ENCODE measurements at regions not wholly inside any gene's neighbourhood (a gene's known extent, or its start where the extent isn't known, plus 50 kb on each side); places are given as distances from the start of the nearest gene placed in this dataset.
"Not testable (repeated sequence)": the region's sequence is repeated elsewhere in the genome, so short reads cannot be mapped to it uniquely, and the experiment has no call there.

DNA sequence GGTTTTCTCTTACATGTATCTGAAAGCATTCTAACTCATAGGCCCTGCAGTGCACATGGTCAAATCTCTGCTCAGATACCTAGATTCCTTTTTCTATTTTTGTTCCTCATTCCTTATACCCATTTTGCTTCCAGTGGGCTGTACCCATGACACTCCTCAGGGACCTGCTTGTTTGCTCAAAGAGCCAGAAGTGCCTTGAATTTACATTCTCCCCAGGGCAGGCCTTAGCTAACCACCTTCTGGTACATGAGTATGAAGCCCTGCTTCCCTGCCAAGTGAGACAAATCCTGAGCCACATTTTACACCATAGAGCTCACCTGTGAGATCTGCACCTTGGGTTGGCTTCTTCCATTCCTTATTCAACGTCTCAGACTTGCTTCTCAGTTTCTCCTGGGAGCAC is 326.6 kb upstream of the SASH1 start:
- Histone ChIP-seq H3K27me3 (replicated peaks; ENCODE audit: control insufficient read depth, insufficient read depth, low read length) (no peaks in the 10 kb centered on the region), H3K36me3 (ENCODE audit: control insufficient read depth, insufficient read depth, low read length, severe bottlenecking) (no peaks in the 10 kb centered on the region), H3K4me3 (ENCODE audit: low read length) (no peak overlapping the region), H3K9me3 (ENCODE audit: control insufficient read depth, low read length) (peaks cover under 1% of the 10 kb centered on the region), H3K9ac (ENCODE audit: low read length) (no peak overlapping the region), H3K4me1 (ENCODE audit: control insufficient read depth, insufficient read depth, low read length) (no peaks in the 10 kb centered on the region)
- no peak for DNase-seq (ENCODE audit: low read depth)

DNA sequence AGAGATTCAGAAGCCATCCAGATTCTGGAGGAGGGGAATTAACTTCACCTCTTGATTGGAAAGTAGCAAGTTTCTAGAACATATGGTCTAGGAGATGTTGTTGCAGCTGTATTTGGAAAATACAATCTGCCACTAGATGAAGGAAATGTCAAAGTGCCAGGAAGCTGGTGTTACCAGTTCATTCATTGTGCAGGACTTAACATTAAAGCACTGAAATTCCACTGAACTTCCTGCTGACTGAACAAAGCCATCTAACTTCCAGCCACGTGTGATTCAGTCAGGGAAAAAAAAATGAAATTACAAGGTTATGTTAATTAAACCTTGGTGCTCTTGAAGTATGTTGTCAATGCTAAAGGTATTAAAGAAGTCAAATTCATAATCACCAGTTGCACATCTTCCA is 321.5 kb upstream of the SASH1 start:
- no peaks in the 10 kb centered on the region for H3K9me3 ChIP-seq (ENCODE audit: control insufficient read depth, low read length)
- no peaks in the 10 kb centered on the region for H3K4me1 ChIP-seq (ENCODE audit: control insufficient read depth, insufficient read depth, low read length)
- DNase-seq (ENCODE audit: low read depth) = no peak
- H3K36me3 ChIP-seq (ENCODE audit: control insufficient read depth, insufficient read depth, low read length, severe bottlenecking) = no peaks in the 10 kb centered on the region
- H3K9ac ChIP-seq (ENCODE audit: low read length) = no peak overlapping the region
- H3K27me3 ChIP-seq (replicated peaks; ENCODE audit: control insufficient read depth, insufficient read depth, low read length) = no peaks in the 10 kb centered on the region
- H3K4me3 ChIP-seq (ENCODE audit: low read length) = no peak overlapping the region

DNA sequence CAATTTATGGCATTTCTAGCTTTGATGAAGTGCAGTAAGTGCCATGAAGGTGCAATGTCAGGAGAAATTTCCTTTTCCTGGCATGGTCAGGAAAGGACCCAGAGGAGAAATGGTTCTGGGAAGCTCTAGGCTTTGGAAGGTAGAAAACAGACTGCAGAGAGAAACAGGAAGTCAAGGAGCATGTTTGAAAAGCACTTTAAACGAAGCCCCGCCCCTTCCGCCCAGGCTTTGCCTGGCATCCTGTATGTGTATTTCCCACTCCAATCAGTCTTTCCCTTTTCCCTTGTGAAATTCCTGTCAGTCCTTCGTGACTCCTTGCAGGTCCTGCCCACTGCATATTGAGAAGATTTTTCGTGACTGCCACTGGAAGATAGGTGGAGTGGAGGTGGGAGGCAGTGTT is 320.9 kb upstream of the SASH1 start:
- Histone ChIP-seq H3K36me3 (ENCODE audit: control insufficient read depth, insufficient read depth, low read length, severe bottlenecking) (no peaks in the 10 kb centered on the region), H3K4me1 (ENCODE audit: control insufficient read depth, insufficient read depth, low read length) (no peaks in the 10 kb centered on the region), H3K9ac (ENCODE audit: low read length) (no peak overlapping the region), H3K27me3 (replicated peaks; ENCODE audit: control insufficient read depth, insufficient read depth, low read length) (no peaks in the 10 kb centered on the region), H3K4me3 (ENCODE audit: low read length) (no peak overlapping the region), H3K9me3 (ENCODE audit: control insufficient read depth, low read length) (no peaks in the 10 kb centered on the region)
- DNase-seq (ENCODE audit: low read depth) = no peak

DNA sequence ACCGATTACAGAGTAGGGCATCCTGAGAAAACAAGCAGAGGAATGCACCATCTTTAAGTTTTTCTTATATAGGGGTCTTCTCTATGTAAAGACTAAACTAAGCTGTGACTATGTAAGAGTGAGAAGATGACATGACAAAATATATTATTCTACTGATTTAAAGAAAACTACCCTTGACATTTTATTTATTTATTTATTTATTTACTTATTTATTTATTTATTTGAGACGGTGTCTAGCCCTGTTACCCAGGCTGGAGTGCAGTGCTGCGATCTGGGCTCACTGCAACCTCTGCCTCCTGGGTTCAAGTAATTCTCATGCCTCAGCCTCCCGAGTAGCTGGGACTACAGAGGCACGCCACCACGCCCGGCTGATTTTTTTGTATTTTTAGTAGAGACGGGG is 320.4 kb upstream of the SASH1 start:
- H3K27me3 ChIP-seq (replicated peaks; ENCODE audit: control insufficient read depth, insufficient read depth, low read length); H3K36me3 ChIP-seq (ENCODE audit: control insufficient read depth, insufficient read depth, low read length, severe bottlenecking); H3K9me3 ChIP-seq (ENCODE audit: control insufficient read depth, low read length); H3K4me3 ChIP-seq (ENCODE audit: low read length); H3K9ac ChIP-seq (ENCODE audit: low read length); DNase-seq (ENCODE audit: low read depth); H3K4me1 ChIP-seq (ENCODE audit: control insufficient read depth, insufficient read depth, low read length): not testable (repeated sequence)

DNA sequence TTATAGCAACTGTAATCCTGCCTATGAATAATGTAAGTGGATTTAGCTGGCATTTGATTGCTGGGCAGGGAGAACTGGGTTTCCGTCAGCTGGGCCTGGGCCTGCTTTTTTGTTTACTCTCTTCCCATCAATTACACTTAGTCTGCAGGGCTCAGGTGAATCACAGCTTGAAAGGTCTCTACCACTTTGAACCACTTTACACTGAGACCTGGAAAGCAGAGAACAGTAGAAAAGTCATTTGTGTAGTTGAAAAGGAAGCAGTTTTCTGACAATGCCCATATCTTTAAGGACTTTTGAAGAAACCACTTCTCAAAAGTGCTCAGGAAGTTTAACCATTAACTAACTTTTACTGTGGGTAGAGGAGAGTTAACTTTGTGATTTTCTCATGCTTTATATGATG is 315.4 kb upstream of the SASH1 start:
- H3K9me3 ChIP-seq (ENCODE audit: control insufficient read depth, low read length) = no peaks in the 10 kb centered on the region
- DNase-seq (ENCODE audit: low read depth) = no peak
- H3K9ac ChIP-seq (ENCODE audit: low read length) = no peak overlapping the region
- no peaks in the 10 kb centered on the region for H3K27me3 ChIP-seq (replicated peaks; ENCODE audit: control insufficient read depth, insufficient read depth, low read length)
- H3K4me3 ChIP-seq (ENCODE audit: low read length) = no peak overlapping the region
- no peaks in the 10 kb centered on the region for H3K36me3 ChIP-seq (ENCODE audit: control insufficient read depth, insufficient read depth, low read length, severe bottlenecking)
- no peaks in the 10 kb centered on the region for H3K4me1 ChIP-seq (ENCODE audit: control insufficient read depth, insufficient read depth, low read length)

DNA sequence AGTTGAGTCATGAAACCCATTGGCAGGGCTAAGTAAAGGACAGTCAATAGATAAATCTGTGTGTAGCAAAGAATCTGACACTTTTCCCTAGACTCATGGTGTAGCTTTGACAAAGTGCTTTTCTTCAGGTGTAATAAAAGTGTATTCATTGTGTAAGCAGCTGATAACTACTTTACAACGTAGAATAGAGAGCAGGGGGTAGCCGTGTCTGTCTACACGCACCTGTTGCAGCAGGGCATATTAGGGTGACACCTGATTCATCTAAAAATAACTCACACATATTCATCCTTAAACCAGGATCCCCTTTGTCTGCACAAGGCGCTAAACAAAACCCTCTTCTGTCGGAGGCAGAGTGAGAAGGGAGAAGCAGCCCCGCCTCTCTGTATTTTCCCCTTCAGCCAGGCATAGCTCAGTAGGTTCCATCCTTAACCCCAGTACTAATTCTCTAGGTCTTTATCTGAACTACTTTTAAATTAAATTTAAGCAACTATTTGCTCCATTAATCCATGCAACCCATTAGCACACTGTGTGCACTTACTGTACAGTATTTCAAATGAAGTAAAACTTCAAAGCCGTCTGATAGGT is 306.7 kb upstream of the SASH1 start:
- Histone ChIP-seq H3K9me3 (ENCODE audit: control insufficient read depth, low read length) (no peaks in the 10 kb centered on the region), H3K9ac (ENCODE audit: low read length) (no peak overlapping the region), H3K27me3 (replicated peaks; ENCODE audit: control insufficient read depth, insufficient read depth, low read length) (no peaks in the 10 kb centered on the region), H3K4me1 (ENCODE audit: control insufficient read depth, insufficient read depth, low read length) (no peaks in the 10 kb centered on the region), H3K4me3 (ENCODE audit: low read length) (no peak overlapping the region), H3K36me3 (ENCODE audit: control insufficient read depth, insufficient read depth, low read length, severe bottlenecking) (no peaks in the 10 kb centered on the region)
- no peak for DNase-seq (ENCODE audit: low read depth)

DNA sequence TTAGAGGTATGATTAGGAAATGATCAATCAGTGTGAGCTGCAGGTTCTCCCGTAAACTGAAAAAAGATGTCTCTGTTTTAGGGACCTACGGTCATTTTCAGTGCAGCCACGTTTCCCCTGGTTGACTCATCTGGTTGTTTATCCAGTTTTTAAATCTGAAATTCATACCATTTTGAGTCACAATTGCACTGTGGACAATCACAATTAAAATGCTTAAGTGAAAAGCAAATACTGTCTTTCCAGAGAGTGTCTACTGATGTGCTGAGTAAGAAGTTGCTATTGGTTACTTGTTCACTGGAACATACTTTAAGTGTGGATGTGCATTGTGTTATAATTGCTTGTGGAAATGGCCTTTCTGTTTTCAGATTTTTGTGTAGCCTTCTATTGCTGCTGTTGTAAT is 305.1 kb upstream of the SASH1 start:
- DNase-seq (ENCODE audit: low read depth) = peak; percentile 56
- H3K9ac ChIP-seq (ENCODE audit: low read length) = no peak overlapping the region
- H3K27me3 ChIP-seq (replicated peaks; ENCODE audit: control insufficient read depth, insufficient read depth, low read length) = peaks cover 3% of the 10 kb centered on the region
- H3K4me1 ChIP-seq (ENCODE audit: control insufficient read depth, insufficient read depth, low read length) = no peaks in the 10 kb centered on the region
- no peak overlapping the region for H3K4me3 ChIP-seq (ENCODE audit: low read length)
- H3K36me3 ChIP-seq (ENCODE audit: control insufficient read depth, insufficient read depth, low read length, severe bottlenecking) = no peaks in the 10 kb centered on the region
- H3K9me3 ChIP-seq (ENCODE audit: control insufficient read depth, low read length) = no peaks in the 10 kb centered on the region

DNA sequence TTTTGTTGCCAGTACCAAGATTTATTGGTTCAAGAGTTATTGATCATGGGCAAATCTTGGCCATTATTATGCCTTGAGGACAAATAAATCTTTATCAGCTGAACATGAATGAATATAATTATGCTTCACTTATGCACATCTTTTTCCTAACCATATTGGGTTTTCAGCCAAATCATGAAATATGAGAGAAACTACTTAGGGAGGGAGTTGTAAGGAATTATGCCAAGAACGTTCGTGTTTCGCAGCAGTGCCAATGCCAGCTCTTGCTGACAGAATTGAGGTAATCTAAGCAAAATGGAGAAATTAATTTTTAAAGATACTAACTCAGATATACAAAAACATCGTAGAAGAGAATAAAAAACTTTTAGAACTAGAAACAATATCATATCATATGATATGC is 301.1 kb upstream of the SASH1 start:
- H3K4me1 ChIP-seq (ENCODE audit: control insufficient read depth, insufficient read depth, low read length) = no peaks in the 10 kb centered on the region
- H3K9ac ChIP-seq (ENCODE audit: low read length) = no peak overlapping the region
- peaks cover under 1% of the 10 kb centered on the region for H3K9me3 ChIP-seq (ENCODE audit: control insufficient read depth, low read length)
- DNase-seq (ENCODE audit: low read depth) = no peak
- no peaks in the 10 kb centered on the region for H3K36me3 ChIP-seq (ENCODE audit: control insufficient read depth, insufficient read depth, low read length, severe bottlenecking)
- H3K27me3 ChIP-seq (replicated peaks; ENCODE audit: control insufficient read depth, insufficient read depth, low read length) = peaks cover 3% of the 10 kb centered on the region
- no peak overlapping the region for H3K4me3 ChIP-seq (ENCODE audit: low read length)

DNA sequence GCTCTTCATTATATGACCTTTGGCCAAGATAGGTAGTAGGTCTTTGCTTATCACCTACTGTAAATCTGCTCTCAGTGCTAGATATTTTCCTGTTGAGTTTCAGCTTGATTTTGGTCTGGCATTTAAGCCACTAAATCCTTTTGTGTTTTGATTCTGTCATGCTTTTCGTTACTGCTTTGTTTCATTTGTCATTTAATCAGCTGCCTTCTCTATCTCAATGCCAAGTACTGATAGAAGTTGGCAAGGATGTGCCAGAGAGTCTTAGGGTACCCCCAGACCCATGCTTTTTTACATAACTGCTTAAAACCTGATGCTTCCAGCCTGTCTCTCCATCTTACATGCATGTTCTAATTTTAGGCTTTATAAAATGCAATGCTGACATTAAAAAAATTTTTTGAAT is 300.1 kb upstream of the SASH1 start:
- H3K9ac ChIP-seq (ENCODE audit: low read length) = no peak overlapping the region
- peaks cover 3% of the 10 kb centered on the region for H3K27me3 ChIP-seq (replicated peaks; ENCODE audit: control insufficient read depth, insufficient read depth, low read length)
- H3K9me3 ChIP-seq (ENCODE audit: control insufficient read depth, low read length) = peaks cover 10% of the 10 kb centered on the region
- H3K36me3 ChIP-seq (ENCODE audit: control insufficient read depth, insufficient read depth, low read length, severe bottlenecking) = no peaks in the 10 kb centered on the region
- no peak overlapping the region for H3K4me3 ChIP-seq (ENCODE audit: low read length)
- peak; percentile 16 for DNase-seq (ENCODE audit: low read depth)
- no peaks in the 10 kb centered on the region for H3K4me1 ChIP-seq (ENCODE audit: control insufficient read depth, insufficient read depth, low read length)

DNA sequence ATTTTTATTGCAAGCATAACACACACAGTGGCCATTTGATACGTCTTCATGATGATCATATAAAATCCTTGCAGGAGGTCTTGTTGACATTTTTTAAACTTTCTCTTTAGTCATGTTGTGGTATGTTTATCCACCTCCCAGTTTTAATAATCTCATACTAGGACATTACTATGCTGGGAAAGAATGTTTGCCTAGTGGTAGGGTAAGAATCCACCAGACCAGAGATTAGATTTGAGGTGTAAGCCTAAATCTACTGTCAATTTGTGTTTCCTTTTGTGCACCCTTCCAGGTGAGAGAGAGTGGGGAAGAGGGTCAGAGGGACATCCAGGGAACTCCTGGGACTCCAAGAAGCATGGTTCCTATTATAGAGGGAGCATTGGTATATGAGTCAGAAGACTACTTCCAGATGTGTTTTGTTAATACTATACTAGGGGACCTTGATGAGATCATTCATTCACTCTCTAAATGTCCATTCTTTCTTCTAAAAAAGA is 298.3 kb upstream of the SASH1 start:
- peaks cover 3% of the 10 kb centered on the region for H3K27me3 ChIP-seq (replicated peaks; ENCODE audit: control insufficient read depth, insufficient read depth, low read length)
- no peak overlapping the region for H3K9ac ChIP-seq (ENCODE audit: low read length)
- DNase-seq (ENCODE audit: low read depth) = peak; percentile 74
- no peaks in the 10 kb centered on the region for H3K36me3 ChIP-seq (ENCODE audit: control insufficient read depth, insufficient read depth, low read length, severe bottlenecking)
- no peaks in the 10 kb centered on the region for H3K4me1 ChIP-seq (ENCODE audit: control insufficient read depth, insufficient read depth, low read length)
- H3K9me3 ChIP-seq (ENCODE audit: control insufficient read depth, low read length) = peaks cover 10% of the 10 kb centered on the region
- no peak overlapping the region for H3K4me3 ChIP-seq (ENCODE audit: low read length)

DNA sequence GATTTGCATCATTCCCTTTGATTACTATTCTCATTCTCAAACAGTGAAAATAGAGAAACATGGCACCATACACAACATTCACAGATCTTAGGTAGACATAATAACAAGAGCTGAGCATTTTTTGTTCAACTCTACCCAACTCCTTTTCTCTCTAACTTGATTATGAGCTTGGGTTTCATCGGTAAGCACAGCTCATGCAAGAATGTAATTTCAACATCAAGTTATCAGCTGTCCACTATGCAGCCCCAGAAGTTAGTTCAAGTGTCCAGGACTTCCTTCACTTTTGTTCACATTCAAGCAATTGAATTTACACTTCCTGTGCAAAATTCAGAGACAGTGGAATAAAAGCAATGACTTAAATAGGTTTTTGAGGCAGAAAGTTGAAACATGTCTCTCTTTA is 297.7 kb upstream of the SASH1 start:
- H3K27me3 ChIP-seq (replicated peaks; ENCODE audit: control insufficient read depth, insufficient read depth, low read length) = peaks cover 3% of the 10 kb centered on the region
- H3K4me3 ChIP-seq (ENCODE audit: low read length) = no peak overlapping the region
- DNase-seq (ENCODE audit: low read depth) = peak; percentile 64
- peaks cover 10% of the 10 kb centered on the region for H3K9me3 ChIP-seq (ENCODE audit: control insufficient read depth, low read length)
- H3K9ac ChIP-seq (ENCODE audit: low read length) = no peak overlapping the region
- H3K4me1 ChIP-seq (ENCODE audit: control insufficient read depth, insufficient read depth, low read length) = no peaks in the 10 kb centered on the region
- H3K36me3 ChIP-seq (ENCODE audit: control insufficient read depth, insufficient read depth, low read length, severe bottlenecking) = no peaks in the 10 kb centered on the region

DNA sequence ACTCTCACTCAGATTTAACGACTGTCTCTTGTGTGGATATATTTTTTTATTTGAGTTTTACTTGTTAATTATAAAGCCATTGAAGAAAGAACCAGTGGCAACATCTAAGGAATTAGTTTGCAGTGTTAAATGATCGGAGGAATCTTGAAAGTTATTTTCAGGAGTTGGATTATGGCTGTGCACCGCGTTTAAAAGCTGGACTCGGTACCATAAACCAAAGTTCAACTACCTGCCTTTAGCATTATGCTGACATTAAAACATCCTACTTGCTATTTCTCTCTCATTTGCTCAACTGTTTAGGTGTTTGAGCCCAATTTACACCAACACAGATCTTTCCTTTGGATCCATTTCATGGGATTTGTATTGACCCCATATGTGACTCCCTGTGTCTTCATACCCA is 289.4 kb upstream of the SASH1 start:
- Histone ChIP-seq H3K4me3 (ENCODE audit: low read length) (no peak overlapping the region), H3K4me1 (ENCODE audit: control insufficient read depth, insufficient read depth, low read length) (no peaks in the 10 kb centered on the region), H3K9ac (ENCODE audit: low read length) (no peak overlapping the region), H3K36me3 (ENCODE audit: control insufficient read depth, insufficient read depth, low read length, severe bottlenecking) (no peaks in the 10 kb centered on the region), H3K27me3 (replicated peaks; ENCODE audit: control insufficient read depth, insufficient read depth, low read length) (no peaks in the 10 kb centered on the region), H3K9me3 (ENCODE audit: control insufficient read depth, low read length) (no peaks in the 10 kb centered on the region)
- no peak for DNase-seq (ENCODE audit: low read depth)
